ENCODE measurements at regions not wholly inside any gene's neighbourhood (a gene's known extent, or its start where the extent isn't known, plus 50 kb on each side); places are given as distances from the start of the nearest gene placed in this dataset.

GRCh38 chr1:58256546-58256945 lies 290.0 kb downstream of the OMA1 start:
- no peaks in the 10 kb centered on the region for H4K20me1 ChIP-seq (ENCODE audit: insufficient read depth)
- H3K36me3 ChIP-seq (ENCODE audit: control insufficient read depth in 1 of 2, insufficient read depth in 2 of 2, low read length in 2 of 2), result no peaks in the 10 kb centered on the region
- H3K27ac ChIP-seq (ENCODE audit: low read depth, low read length), result no peak overlapping the region
- H2AFZ ChIP-seq (ENCODE audit: low read depth, low read length, poor library complexity, severe bottlenecking), result no peak overlapping the region
- H3K9me2 ChIP-seq (ENCODE audit: insufficient read depth), result no peaks in the 10 kb centered on the region
- ATAC-seq, result no peak
- H3K27me3 ChIP-seq (ENCODE audit: insufficient read depth, low read length), result peaks cover 40% of the 10 kb centered on the region
- intact Hi-C loops (cut with micrococcal nuclease), result no loop called here
- POLR2A ChIA-PET, result no interaction called here
- TF ChIP-seq, protein P1, sequence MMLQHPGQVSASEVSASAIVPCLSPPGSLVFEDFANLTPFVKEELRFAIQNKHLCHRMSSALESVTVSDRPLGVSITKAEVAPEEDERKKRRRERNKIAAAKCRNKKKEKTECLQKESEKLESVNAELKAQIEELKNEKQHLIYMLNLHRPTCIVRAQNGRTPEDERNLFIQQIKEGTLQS (IDR thresholded peaks at IDR 0.05), result no peak
- no peak overlapping the region for H3K4me2 ChIP-seq (ENCODE audit: low read length)
- no peaks in the 10 kb centered on the region for H3K79me2 ChIP-seq (ENCODE audit: insufficient read depth, low read length)
- BruUV-seq (replicated peaks), result no TSS peak
- H3K4me3 ChIP-seq (replicated peaks in 1 of 2; ENCODE audit: low read depth in 1 of 2, low read length in 2 of 2), result no peak overlapping the region
- CTCF ChIA-PET, result no interaction called here
- DNase-seq (ENCODE audit: low read depth, low spot score), result no peak
- H3K4me1 ChIP-seq (ENCODE audit: control insufficient read depth in 1 of 2, insufficient read depth in 2 of 2, low read length in 2 of 2), result no peaks in the 10 kb centered on the region
- RAD21 ChIA-PET (ENCODE audit: low non-redundant PET in 1 of 2, low total read pairs in 2 of 2, uncharacterized antibody in 2 of 2, unreplicated experiment in 2 of 2), result no interaction called here
- no peak overlapping the region for H3K9ac ChIP-seq (ENCODE audit: low read length)
- H3K9me3 ChIP-seq (ENCODE audit: control insufficient read depth in 1 of 2, insufficient read depth in 1 of 2, low read depth in 1 of 2, low read length in 2 of 2), result no peaks in the 10 kb centered on the region

GRCh38 chr1:58256041-58256440 lies 290.5 kb downstream of the OMA1 start:
- no TSS peak for BruUV-seq (replicated peaks)
- POLR2A ChIA-PET, result no interaction called here

DNA sequence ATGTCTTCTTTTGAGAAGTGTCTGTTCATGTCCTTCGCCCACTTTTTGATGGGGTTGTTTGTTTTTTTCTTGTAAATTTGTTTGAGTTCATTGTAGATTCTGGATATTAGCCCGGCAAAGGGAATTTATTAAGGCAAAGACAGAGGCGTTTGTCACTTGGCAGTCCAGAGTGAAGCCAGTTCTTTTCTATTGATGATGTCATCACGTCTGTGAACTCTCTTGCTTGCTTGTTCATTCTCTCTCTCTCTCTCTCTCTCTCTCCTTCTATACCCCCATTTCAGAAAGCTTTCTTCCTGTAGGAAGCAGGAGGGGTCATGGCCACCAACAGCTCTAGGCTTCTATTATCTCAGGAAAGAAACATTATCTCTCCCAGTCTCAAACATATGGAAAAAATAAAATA lies 291.3 kb downstream of the OMA1 start:
- ATAC-seq (no peak), DNase-seq (ENCODE audit: low read depth, low spot score) (no peak)
- Histone ChIP-seq H3K4me2 (ENCODE audit: low read length) (no peak overlapping the region), H3K9ac (ENCODE audit: low read length) (no peak overlapping the region), H3K9me3 (ENCODE audit: control insufficient read depth in 1 of 2, insufficient read depth in 1 of 2, low read depth in 1 of 2, low read length in 2 of 2) (no peaks in the 10 kb centered on the region), H3K27ac (ENCODE audit: low read depth, low read length) (no peak overlapping the region), H2AFZ (ENCODE audit: low read depth, low read length, poor library complexity, severe bottlenecking) (no peak overlapping the region), H3K27me3 (ENCODE audit: insufficient read depth, low read length) (peaks cover 36% of the 10 kb centered on the region), H3K4me1 (ENCODE audit: control insufficient read depth in 1 of 2, insufficient read depth in 2 of 2, low read length in 2 of 2) (no peaks in the 10 kb centered on the region), H3K36me3 (ENCODE audit: control insufficient read depth in 1 of 2, insufficient read depth in 2 of 2, low read length in 2 of 2) (no peaks in the 10 kb centered on the region), H3K4me3 (replicated peaks in 1 of 2; ENCODE audit: low read depth in 1 of 2, low read length in 2 of 2) (no peak overlapping the region), H4K20me1 (ENCODE audit: insufficient read depth) (no peaks in the 10 kb centered on the region), H3K9me2 (ENCODE audit: insufficient read depth) (no peaks in the 10 kb centered on the region), H3K79me2 (ENCODE audit: insufficient read depth, low read length) (no peaks in the 10 kb centered on the region)
- ChIA-PET RAD21 (ENCODE audit: low non-redundant PET in 1 of 2, low total read pairs in 2 of 2, uncharacterized antibody in 2 of 2, unreplicated experiment in 2 of 2) (no interaction called here), POLR2A (no interaction called here), CTCF (no interaction called here)
- no peak for TF ChIP-seq JUND (IDR thresholded peaks at IDR 0.05)
- TF ChIP-seq EGR1 (IDR thresholded peaks at IDR 0.05; ENCODE audit: low read depth), result no peak
- no peak for TF ChIP-seq SIN3A (IDR thresholded peaks at IDR 0.05; ENCODE audit: low read depth)
- TF ChIP-seq, protein P2, sequence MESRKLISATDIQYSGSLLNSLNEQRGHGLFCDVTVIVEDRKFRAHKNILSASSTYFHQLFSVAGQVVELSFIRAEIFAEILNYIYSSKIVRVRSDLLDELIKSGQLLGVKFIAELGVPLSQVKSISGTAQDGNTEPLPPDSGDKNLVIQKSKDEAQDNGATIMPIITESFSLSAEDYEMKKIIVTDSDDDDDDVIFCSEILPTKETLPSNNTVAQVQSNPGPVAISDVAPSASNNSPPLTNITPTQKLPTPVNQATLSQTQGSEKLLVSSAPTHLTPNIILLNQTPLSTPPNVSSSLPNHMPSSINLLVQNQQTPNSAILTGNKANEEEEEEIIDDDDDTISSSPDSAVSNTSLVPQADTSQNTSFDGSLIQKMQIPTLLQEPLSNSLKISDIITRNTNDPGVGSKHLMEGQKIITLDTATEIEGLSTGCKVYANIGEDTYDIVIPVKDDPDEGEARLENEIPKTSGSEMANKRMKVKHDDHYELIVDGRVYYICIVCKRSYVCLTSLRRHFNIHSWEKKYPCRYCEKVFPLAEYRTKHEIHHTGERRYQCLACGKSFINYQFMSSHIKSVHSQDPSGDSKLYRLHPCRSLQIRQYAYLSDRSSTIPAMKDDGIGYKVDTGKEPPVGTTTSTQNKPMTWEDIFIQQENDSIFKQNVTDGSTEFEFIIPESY (IDR thresholded peaks at IDR 0.05; ENCODE audit: extremely low read depth, insufficient replicate concordance, low read length), result no peak
- TF ChIP-seq ELF1 (IDR thresholded peaks at IDR 0.05; ENCODE audit: borderline replicate concordance, low read depth), result no peak
- TF ChIP-seq POLR2A (IDR thresholded peaks at IDR 0.05; ENCODE audit: borderline replicate concordance, extremely low read depth, insufficient read depth, insufficient read length), result no peak
- no peak for TF ChIP-seq ZFX (IDR thresholded peaks at IDR 0.05)
- no peak for TF ChIP-seq CEBPB (IDR thresholded peaks at IDR 0.05; ENCODE audit: low read depth)
- intact Hi-C loops (cut with micrococcal nuclease), result no loop called here
- BruUV-seq (replicated peaks), result no TSS peak

More at GRCh38 chr1:58256041-58256440, 290.5 kb downstream of the OMA1 start:
- Histone ChIP-seq H3K4me3 (replicated peaks in 1 of 2; ENCODE audit: low read depth in 1 of 2, low read length in 2 of 2) (no peak overlapping the region), H3K9me3 (ENCODE audit: control insufficient read depth in 1 of 2, insufficient read depth in 1 of 2, low read depth in 1 of 2, low read length in 2 of 2) (no peaks in the 10 kb centered on the region), H2AFZ (ENCODE audit: low read depth, low read length, poor library complexity, severe bottlenecking) (no peak overlapping the region), H3K4me1 (ENCODE audit: control insufficient read depth in 1 of 2, insufficient read depth in 2 of 2, low read length in 2 of 2) (no peaks in the 10 kb centered on the region), H3K4me2 (ENCODE audit: low read length) (no peak overlapping the region), H3K36me3 (ENCODE audit: control insufficient read depth in 1 of 2, insufficient read depth in 2 of 2, low read length in 2 of 2) (no peaks in the 10 kb centered on the region), H3K79me2 (ENCODE audit: insufficient read depth, low read length) (no peaks in the 10 kb centered on the region), H3K27ac (ENCODE audit: low read depth, low read length) (no peak overlapping the region), H3K27me3 (ENCODE audit: insufficient read depth, low read length) (peaks cover 36% of the 10 kb centered on the region), H4K20me1 (ENCODE audit: insufficient read depth) (no peaks in the 10 kb centered on the region), H3K9ac (ENCODE audit: low read length) (no peak overlapping the region), H3K9me2 (ENCODE audit: insufficient read depth) (no peaks in the 10 kb centered on the region)
- RAD21 ChIA-PET (ENCODE audit: low non-redundant PET in 1 of 2, low total read pairs in 2 of 2, uncharacterized antibody in 2 of 2, unreplicated experiment in 2 of 2), result no interaction called here
- no peak for ATAC-seq
- DNase-seq (ENCODE audit: low read depth, low spot score), result no peak
- intact Hi-C loops (cut with micrococcal nuclease), result no loop called here
- TF ChIP-seq, protein P1 (IDR thresholded peaks at IDR 0.05), result no peak
- no peak for TF ChIP-seq ELF1 (IDR thresholded peaks at IDR 0.05; ENCODE audit: borderline replicate concordance, low read depth)
- CTCF ChIA-PET, result no interaction called here
